ENCODE measurements at regions not wholly inside any gene's neighbourhood (a gene's known extent, or its start where the extent isn't known, plus 50 kb on each side); places are given as distances from the start of the nearest gene placed in this dataset.
"Not testable (repeated sequence)": the region's sequence is repeated elsewhere in the genome, so short reads cannot be mapped to it uniquely, and the experiment has no call there.

- no peak for DNase-seq
Observed at GRCh38 chr1:209095627-209096595, 487.6 kb upstream of the CAMK1G start.

DNA sequence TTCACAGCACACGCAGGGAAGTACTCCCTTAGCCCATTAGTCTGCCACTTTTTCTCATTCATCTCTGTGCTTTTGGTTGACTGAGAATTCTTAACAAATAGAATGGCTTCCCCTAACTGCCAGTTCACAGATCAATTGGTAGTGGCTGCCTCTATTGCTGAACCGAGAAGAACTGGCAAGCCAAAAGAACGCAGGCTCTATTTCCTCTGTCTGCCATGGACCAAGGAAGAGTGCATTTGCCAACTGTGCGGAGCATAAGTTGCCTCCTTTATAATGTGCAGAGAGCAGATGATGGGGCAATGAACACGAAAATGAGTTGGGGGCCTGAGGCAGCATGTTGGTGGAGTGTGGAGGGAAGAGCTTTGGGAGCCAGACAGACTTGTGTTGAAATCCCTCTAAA, 483.1 kb upstream of the CAMK1G start:
- DNase-seq = no peak

GRCh38 chr1:209101106-209101505, 482.4 kb upstream of the CAMK1G start:
- no peak for DNase-seq

DNA sequence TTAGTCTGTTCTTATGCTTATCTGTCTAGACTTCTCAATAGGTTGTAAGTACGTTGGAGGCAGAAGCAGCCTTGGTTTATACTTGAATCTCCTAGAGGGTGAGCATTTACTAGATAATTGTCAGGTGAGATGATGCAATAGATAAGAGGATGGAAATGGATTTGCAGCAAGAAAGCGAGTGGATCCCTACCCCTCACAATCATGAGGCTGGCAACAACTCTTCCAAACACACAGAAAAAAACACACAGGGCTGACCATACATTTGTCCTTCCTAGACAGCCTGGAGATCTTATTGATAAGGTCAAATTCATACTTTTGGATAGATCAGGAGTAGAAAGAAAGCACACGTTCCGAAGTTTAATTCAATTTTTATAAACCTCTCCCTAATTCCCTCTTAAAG, 481.4 kb upstream of the CAMK1G start:
- no peak for DNase-seq

DNA sequence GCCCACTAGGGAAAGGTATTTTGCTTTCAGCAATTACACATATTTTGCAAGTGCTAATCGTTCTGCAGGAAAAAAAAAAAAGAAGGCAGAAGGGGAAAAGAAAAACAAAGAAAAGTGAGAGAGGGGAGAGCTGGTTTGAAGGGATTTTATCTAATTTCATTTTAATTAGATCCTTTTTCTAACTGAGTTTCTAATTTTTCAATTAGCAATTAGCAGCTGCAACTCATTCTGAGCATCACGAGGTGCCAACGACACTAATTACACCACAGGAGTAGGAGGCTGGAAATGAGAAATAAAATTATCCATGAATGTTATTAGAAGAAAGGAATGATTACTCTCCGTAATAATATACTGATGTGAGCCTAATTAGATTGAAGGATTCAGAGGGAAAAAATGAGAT, 481.0 kb upstream of the CAMK1G start:
- no peak for DNase-seq

DNA sequence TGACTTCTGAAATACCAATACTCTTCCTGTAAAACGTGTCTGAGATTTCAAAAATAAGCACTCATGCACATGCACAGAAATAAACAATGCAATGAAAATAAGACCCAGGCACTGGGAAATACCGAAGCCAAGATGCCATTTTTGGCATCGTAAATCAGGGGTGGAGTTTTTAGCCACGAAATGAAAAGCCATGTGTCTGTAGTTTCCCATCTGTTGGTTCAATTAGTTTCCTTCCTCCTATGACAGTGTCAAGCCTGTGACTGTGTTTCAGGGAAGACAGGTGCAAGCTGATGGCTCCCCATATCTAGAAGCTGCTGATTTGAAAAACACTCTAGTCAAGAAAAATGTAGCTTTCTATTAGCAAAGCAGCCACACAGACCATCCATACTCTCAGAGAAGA, 480.4 kb upstream of the CAMK1G start:
- DNase-seq = no peak

DNA sequence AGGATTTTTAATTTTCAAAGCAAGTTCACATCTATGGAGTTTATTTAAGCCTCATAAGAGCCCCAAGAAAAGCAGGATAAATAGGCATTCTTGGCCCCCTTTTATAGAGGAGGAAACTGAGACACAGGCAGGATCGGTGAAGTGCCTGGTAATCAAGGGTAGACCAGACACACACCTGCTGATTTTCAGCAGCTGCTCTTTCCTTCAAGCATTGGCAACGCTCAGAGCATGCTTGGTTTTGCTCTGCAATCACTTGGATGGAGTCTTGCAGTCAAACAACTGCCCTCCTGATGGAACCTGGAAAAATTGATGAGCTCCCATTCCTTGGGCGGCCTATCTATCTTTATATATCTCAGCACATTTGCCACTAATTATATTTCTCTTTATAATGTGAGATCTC, 478.9 kb upstream of the CAMK1G start:
- peak; percentile 9 for DNase-seq

- no peak for DNase-seq
Observed at GRCh38 chr1:209105701-209106100, 477.8 kb upstream of the CAMK1G start.

- peak; percentile 78 for DNase-seq
Observed at GRCh38 chr1:209106237-209106741, 477.2 kb upstream of the CAMK1G start.

GRCh38 chr1:209106861-209107260, 476.7 kb upstream of the CAMK1G start:
- no peak for DNase-seq

DNA sequence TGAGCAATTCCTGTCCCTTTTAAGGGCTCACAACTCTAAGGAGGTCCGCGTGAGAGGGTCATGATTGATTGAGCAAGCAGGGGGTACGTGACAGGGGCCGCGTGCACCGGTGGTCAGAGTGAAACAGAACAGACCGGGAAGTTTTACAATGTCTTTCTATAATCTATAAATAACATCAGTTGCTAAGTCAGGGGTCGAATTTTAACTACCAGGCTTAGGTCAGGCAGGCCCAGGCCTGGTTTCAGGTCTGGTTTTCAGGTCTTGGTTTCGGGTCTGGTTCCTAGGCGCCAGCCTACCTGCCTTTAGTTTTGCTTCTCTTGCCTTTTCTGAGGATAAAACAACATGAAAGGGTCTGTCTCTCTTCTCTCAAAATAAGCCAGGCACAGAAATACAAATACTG, 476.0 kb upstream of the CAMK1G start:
- no peak for DNase-seq

DNA sequence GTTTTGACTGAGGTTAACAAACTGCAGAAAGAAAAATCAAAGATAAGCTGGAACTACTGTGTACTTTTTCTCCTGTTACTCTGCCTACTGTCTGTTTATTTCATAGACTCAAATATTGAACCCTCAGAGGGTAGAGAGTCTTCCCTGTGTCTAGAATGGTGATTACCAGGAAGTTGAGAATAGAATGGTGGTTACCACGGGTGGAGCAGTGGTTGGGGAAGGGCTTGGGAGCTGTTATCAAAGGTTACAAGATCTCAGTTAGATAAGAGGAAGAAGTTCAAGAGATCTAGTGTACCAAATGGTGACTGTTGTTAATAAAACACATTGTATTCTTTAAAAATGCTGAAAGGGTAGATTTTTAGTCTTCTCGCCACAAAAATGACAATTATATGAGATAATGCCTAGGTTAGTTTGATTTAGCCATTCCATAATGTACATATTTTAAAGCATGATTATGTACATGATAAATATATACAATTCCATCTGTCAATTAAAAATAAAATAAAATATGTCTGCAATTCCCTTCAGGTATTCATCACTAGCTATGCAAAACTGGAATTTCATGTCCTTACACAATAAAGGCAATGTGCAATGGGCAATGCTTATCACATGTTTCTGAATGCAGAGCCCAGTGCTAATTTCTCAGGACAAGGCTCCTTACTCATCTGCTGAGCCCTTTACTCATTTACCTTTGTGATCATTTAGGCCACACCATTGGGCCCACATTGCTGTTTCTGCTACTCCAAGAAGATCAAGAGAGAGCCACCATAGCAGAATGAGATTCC, 474.3 kb upstream of the CAMK1G start:
- no peak for DNase-seq

DNA sequence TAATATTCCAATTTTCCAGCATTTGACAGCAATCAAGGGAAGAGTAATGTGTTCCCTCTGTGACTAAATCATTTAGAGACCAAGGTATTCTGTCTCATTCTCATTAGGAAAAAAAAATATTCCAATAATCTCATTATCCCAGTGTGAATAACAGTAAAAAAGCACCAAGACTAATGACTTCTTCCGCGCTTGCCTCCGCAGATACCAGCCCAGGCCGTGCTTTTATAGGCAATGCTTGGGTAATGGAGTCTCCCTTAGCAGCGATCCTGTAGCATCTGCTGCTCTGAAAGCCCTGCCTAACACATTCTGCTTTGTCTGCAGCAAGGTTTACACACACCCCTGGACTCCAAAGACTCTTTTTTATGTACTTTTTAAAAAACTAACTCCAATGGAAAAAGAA, 470.0 kb upstream of the CAMK1G start:
- no peak for DNase-seq

DNA sequence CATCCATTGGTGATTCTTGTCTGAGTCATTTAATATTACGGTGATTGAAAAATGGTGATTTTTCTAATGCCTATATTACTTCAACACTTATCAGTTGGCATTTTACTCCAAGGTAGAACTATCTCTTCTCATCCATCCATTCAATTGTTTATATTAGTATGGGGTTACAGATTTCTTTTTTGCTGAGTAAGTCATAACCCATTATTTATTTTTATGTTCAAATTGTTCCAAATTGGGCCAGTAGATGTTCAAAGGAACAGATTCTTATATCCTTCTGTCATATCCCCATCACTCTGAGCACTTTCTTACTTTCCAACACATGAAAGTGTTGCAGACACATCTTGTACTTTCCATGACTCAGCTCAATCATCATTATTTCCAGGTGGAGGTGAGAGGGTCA, 466.8 kb upstream of the CAMK1G start:
- DNase-seq = no peak

GRCh38 chr1:209123601-209124000, 459.9 kb upstream of the CAMK1G start:
- no peak for DNase-seq

- not testable (repeated sequence) for DNase-seq
Observed at GRCh38 chr1:209129091-209129490, 454.4 kb upstream of the CAMK1G start.

GRCh38 chr1:209130886-209131285, 452.6 kb upstream of the CAMK1G start:
- no peak for DNase-seq

DNA sequence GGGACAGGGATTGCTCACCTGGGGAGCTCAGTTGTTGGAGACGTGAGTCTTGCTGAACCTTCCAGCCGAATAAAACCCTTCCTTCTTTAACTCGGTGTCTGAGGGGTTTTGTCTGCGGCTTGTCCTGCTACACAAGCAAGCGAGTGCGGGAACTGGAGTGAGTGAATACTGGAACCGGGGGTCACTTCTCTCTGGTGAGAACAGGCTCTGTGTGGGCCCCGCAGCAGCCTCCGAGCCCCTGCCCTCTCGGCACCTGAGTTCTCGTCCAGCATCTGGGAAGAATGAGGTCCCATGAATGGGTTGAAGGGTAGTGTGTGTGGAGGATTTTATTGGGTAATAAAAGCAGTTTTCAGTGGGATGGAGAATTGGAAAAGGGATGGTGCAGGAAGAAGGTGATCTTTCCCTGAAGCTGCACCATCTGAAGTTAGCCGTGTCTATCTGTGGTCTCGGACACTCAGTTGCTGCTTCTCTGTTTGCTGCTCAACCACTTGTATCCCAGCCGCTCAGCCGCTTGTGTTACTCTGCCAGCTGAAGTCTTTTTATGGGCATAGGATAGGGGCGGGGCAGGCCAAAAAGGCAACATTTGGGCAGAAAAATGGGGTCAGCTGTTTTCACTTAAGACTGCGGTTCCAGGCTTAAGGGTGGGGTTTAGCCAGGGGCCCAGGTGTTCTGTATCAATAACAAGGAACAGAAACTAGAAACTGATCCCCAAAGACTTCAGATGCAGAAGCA, 450.6 kb upstream of the CAMK1G start:
- no peak for DNase-seq

- no peak for DNase-seq
Observed at GRCh38 chr1:209134001-209134400, 449.5 kb upstream of the CAMK1G start.

DNA sequence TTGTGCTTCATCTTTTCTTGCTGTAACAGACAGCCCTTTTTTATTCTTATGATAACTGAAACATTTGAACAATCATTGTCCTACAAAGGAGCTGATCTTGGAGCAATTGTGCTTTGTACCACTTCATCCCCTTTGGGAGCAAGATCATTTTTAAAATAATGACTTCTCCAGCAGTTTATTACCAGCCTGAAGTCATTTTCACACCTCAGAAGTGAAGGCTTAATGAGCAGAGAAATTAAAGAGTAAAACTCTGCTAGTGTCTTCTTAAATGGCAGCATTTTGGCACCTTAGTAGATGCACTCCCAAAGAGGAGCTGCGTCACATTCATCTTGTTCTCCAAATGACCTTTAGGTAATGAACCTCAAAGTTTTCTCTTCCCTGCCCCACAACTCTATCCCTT, 439.6 kb upstream of the CAMK1G start:
- no peak for DNase-seq

GRCh38 chr1:209150114-209150513, 433.4 kb upstream of the CAMK1G start:
- no peak for DNase-seq

DNA sequence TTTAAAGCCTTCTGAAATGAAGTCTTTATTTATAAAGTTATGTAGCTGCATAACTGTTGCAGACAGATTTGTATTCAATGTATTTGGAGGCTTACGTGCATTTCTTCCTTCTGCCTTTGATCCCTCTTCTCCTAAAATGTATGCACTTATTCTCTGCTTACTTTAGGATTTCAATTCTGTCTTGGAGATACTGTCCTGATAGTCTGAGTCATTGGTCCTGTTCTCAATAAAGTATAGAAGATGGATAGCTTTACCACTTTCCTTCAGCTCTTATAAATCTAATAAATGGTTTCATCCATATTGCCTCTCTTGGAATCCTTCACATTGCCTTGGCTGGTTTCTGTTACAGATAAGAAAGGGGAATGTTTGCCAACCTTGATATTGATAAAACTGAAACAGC, 430.1 kb upstream of the CAMK1G start:
- DNase-seq = no peak

DNA sequence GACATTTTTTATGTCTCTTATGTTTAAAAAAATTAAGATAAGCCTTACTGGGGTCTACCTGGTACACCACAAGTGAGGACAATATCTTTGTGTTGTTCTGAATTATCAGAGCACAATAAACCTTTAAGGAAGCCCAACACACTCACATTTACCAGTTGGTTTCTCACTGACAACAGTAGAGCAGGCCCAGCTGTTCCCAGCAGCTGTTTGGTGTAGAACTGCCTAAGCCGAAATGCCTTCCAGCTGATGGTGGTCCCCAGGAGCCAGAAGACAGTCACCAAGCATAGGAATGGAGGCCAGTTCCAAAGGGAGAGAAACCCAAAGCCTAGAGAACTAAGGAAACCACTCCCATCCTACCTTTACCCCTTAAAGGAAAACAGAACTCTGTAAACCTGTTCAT, 428.6 kb upstream of the CAMK1G start:
- DNase-seq = no peak
